H54 (cell line): ENCODE measurements at regions not wholly inside any gene's neighbourhood (a gene's known extent, or its start where the extent isn't known, plus 50 kb on each side); places are given as distances from the start of the nearest gene placed in this dataset.
A peak's percentile ranks its signal among the peaks of the same experiment; 100 is the strongest.

Source experiments
- DNase-seq: peaks from one replicate; pipeline ENCODE4 v3.0.0; 2011; ENCODE audit warnings: low spot score, mixed read lengths; ENCODE audit not compliant: insufficient read length
- FAIRE-seq: peaks from 3 replicates; lab custom pipeline; 2011; peaks lifted over from hg19 to GRCh38; lab: Jason Lieb, UNC
- POLR2A ChIP-seq: IDR thresholded peaks from 2 replicates; pipeline ENCODE4 v1.6.1; 2011; ENCODE audit warnings: low read depth, mild to moderate bottlenecking, low read length

DNA sequence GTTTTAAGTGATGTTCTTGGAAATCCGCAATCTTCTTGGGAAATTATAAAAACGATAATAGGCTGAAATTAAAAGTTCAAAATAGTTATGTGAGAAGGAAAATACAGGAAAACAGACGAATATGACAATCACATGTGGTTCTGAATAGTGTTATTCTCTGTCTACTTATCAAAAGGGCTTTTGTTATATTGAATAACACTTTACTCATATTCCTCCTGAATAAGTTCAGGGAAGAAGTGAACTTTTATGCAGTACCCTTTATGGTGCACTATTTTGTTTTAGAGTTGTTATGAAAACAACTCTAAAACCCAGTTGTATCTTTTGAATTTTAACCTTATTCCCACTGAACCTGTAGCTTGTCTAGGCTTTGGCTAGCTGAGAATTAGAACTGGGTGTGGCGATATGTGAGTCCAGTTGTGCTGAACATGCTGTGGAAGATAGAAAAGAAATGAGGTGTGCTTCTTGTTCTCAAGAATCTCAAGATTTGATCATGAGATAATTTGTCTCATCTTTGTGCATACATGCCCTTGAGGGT, 384.4 kb downstream of the LMO7 start:
- FAIRE-seq (no peak), DNase-seq (no peak)
- no peak for TF ChIP-seq POLR2A

DNA sequence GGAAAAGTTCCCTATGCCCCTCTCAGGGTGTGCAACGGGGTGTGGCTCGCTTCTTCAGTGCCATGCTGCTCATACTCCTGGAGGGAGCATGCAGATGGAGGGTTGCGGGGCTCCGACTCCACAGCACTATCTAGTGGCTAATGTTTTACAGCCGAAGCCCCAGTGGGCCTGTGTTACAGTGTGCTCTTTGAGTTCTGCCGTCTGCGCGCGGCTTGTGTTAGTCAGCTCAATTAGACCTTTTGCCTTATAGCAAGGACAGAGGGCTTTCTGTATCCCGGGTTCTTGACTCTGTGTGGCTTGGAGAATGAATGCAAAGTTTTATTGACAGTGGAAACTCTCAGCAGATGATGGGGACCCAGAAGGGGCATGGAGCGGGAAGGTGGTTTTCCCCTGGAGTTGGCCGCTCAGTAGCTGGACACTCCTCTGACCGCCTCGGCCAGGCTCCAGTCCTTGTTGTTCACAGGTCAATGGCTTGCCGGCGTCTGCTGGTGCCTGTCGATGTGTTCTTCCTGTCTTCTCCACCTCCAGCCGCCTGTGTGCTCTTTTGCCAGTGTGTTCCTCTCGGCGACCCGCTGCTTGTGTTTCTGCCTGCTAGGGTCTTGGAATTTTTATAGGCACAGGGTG, 383.4 kb downstream of the LMO7 start:
- FAIRE-seq (no peak), DNase-seq (no peak)
- no peak for TF ChIP-seq POLR2A

DNA sequence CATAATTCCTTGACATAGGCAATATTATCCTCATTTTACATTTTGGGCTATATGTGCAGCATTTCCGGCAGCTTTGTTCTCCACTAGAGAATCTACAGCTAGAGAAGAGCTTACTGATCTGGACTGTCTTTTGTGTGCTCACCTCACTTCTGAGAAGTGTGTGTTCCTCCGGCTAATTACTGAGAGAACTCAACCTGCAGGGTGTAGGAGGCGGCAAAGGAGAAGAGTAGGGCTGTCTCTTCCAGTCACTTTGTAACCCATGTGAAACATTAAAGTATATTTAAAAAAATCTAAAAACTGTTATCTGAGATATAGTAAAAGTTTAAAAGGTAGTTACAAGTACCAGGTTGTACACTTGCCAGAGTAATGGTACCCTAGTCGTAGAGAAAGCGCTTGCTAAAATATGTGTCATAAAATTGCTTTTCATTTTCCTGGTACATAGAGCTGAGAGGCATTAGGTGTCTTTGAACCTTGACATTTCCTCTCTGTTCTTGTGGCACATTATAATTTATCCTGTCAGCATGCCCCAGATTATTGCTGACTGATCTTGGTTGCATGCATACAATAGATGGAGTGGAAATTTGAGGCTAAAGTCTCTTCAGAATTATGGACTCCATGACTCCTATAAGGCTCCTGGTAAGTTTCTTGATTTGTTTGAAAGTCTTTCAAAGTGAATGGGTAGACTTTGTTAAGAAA, 381.9 kb downstream of the LMO7 start:
- TF ChIP-seq POLR2A, result no peak
- DNase-seq (no peak), FAIRE-seq (no peak)

DNA sequence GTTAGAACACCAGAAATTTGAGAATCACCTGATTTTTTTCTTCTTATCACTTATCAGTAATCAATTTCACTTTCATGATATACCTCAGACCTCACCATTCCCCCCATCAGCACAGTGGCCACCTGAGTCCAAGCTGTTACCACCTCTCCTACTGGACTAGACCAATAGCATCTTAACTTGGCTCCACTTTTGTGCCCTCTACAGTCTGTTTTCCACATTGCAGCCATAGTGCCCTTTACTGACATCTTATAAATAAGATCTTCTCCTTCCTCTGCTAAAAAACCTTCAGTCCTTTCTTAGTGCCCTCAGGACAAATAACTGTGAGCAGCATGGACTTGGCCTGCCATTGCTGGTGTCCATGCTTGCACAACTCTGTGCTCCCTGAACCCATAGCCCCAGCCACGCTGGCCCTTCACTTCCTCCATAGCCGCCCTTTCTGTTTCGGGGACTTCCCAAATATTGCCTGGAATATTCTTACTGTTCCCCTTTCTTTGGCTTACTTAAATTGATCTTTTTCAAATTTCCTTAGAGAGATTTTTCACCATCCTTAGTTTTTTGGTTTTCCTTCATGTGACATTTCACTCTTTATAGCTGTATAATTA, 380.8 kb downstream of the LMO7 start:
- FAIRE-seq, result peak; percentile 72
- no peak for TF ChIP-seq POLR2A
- peak; percentile 4 for DNase-seq

DNA sequence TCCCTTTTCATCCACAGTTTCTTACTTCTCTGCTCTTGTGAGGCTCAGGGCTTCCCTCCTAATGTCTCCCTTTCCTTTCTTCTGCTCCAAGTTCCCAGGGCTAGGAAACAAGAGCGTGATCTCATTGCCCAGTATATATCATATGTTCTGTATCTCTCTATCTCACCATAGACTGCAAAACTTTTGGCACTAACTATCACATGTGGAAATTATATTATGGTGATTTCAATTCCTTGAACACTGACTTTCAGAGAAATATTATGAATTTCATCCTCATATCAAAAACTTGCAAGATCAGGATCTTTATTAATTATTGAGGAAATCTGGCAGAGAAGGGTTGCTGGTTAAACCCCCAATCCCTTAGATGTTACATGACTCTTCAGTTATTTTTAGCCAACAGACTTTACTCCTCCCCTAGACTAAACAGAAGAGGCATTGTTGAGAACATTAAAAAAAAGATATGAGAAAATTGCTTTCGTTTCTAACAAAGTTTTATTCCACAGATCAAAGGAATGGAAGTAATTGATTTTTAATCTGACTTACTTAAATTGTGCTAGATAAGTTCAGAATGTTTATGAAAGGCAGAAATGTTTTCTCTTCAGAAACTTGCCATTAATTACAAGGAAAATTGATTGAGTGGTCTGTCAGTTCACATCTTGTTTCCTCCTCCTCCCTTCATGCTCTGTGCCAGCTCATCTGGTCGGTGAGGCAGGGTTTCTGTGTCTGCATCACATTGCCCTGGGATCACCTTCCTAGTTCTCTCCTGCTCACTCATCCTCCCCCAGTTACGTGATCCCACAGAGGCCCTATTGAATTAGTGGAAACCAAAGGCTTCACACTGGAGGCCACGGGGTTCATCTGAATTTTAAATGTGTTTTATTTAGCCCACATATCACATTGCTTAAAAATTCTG, 378.5 kb downstream of the LMO7 start:
- no peak for DNase-seq
- TF ChIP-seq POLR2A, result no peak
- no peak for FAIRE-seq

DNA sequence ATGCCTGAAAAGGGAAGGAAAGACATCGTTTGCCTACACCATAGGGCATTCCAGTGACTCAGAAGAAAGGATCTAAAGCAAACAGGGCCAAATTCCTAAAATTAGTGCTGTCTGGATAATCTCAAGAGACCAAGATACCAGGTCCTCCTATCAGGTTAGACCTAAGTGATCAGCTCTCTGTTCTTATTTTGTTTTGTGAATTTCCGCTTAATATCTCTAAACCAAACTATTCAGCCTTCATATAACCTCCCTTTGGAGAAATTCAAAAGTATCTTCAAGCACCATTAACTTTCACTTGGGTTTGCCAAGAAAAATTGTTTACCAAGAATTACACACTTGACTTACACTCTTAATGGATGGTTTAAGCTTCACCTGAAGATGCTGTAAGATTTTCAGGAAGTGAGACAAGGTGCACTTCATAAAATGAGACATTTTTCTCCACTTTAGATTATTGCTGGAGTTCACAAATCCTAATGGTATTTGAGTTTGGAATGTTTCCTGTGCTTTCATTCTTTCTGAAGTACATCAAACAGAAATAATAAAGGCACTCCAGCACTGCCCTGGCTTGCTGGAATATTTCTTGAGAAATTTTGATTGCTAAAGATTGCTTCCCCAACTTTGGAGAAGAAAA, 376.1 kb downstream of the LMO7 start:
- FAIRE-seq (no peak), DNase-seq (no peak)
- TF ChIP-seq POLR2A, result no peak

DNA sequence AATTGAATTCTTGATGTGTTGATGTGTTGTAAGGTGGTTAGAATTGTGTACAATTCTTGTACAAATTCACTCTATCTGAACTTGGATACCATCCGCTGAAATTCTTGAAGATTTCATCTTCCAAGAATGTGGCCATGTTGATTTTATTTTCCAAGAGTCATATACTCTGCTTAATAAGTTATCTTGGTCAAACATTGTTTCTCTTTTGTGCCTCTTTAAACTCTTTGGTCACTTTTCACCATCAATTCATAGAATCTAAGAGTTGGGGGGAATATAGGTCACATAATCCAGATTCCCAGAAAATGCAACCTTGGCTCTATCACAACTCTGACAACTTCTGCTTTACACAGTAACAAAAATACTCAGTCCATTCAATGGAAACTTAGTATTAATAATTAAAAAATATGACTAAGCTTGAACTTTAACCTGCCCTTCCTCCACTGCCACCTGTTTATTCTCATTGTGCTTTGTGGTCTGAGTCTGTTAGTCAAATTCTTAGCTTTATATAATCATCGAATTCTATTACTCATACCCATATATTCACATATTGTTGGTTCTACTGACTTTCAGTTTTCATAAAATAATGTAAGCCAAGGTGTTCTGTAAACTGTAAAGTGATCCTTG, 373.2 kb downstream of the LMO7 start:
- TF ChIP-seq POLR2A, result no peak
- FAIRE-seq (no peak), DNase-seq (no peak)

DNA sequence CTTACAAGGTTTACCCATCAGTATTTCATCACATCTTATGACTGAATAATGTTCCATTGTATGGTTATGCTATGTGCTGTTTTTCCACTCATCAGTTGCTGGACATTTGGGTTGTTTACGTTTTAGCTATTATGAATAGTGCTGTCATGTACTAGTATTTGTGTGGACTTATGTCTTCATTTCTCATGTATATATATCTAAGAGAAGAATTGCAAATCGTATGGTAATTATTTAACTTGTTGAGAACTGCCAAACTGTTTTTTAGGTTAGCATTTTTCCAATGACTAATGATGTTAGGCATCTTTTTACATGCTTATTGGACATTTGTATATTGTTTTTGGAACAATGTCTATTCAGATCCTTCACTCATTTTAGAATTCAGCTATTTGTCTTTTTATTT, 368.3 kb downstream of the LMO7 start:
- no peak for TF ChIP-seq POLR2A
- DNase-seq (no peak), FAIRE-seq (no peak)

DNA sequence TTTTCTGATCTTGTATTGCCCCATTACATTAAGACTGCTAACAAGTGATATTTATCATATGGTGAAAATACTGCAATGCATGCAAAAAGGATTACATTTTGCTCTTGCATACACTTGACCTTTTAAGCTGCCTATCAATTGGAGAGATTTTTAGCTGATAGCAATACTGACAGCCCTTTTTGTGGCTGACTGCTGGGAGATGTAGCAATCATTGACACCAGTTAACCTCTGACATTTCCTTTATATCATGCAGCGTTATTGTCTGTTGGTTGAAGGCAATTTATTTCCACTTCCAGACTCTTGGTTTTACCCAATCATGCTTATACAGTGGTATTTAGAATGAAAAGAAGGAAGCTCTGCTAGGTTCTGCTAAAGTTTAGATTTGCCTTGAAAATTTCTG, 364.0 kb downstream of the LMO7 start:
- DNase-seq (no peak), FAIRE-seq (no peak)
- no peak for TF ChIP-seq POLR2A

DNA sequence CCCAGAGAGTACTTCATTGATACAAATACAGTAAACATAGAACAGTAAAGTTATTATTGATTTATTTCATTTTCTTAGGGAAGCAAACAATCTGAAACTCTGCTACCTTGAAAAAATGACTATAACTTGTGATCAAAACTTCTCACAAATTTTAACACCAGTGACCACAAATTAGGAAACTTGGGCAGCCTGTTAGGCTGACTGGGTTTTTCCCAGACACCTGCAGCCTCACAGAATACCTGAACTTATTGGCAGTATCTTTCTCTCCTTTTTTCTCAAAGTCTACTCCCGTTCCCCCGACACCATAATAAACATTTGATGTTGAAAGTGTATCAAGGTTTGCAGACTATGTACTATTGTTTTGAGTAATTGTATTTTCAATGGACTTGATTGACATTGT, 360.5 kb downstream of the LMO7 start:
- no peak for FAIRE-seq

DNA sequence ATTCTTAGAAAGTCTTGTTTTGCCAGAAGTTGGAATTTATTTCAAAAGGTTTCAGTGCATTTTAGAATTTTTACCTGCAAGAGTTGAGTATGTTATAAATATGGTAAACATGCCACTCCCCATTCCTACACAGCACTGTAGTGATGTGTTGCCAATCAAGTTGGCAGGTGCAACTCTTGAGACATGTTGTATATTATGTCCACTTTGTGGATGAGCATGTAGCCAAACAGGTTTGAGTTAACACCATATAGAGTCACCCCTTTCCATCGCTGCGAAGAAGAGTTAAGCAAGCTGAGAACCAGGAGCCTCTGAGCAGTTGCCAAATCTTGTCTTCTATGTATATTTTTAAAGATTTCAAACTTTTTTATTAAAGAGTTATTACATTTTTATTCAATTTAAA, 359.8 kb downstream of the LMO7 start:
- no peak for DNase-seq
- no peak for FAIRE-seq
- no peak for TF ChIP-seq POLR2A

More for the DNA sequence above, 360.5 kb downstream of the LMO7 start:
- TF ChIP-seq POLR2A, result no peak
- no peak for DNase-seq

DNA sequence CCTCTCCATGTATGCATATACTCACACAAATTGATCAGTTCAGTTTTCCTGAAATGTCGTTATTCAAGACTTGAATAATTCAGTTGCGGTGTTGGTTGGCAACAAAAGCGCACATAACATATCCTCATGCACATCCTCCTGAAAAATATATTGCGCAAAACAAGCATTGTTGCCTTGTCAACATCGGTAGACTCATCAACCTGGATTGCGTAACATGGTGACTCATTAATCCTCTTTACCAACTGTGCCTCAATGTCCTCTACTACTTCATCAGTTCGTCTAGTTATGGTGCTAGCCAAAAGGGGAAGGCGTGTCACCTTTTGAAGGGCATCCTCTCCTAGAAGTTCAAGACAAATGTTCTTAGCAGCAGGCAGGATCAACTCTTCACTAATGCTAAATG, 357.7 kb downstream of the LMO7 start:
- DNase-seq, result no peak
- FAIRE-seq, result no peak
- TF ChIP-seq POLR2A, result no peak

DNA sequence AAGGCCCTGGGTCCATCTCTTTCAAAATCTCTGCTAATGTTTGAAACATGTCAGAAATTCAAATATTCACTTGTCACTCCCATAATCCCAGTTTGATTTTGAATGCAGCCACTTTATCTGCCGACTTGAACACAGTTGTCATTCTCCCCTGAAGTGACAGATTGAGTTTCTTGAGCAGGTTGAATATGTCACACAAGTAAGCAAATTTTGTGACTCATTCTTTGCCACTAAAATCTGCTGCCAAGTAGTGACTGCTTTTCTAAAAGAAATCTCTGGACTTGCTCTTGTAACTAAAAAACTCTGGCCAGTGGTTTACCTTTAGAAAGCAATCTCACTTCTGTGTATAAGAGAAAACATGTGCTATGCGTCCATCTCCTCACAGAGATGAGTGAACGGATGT, 357.1 kb downstream of the LMO7 start:
- FAIRE-seq, result no peak
- DNase-seq, result no peak
- TF ChIP-seq POLR2A, result no peak
